ENCODE measurements at regions not wholly inside any gene's neighbourhood (a gene's known extent, or its start where the extent isn't known, plus 50 kb on each side); places are given as distances from the start of the nearest gene placed in this dataset.
"Not testable (repeated sequence)": the region's sequence is repeated elsewhere in the genome, so short reads cannot be mapped to it uniquely, and the experiment has no call there.

DNA sequence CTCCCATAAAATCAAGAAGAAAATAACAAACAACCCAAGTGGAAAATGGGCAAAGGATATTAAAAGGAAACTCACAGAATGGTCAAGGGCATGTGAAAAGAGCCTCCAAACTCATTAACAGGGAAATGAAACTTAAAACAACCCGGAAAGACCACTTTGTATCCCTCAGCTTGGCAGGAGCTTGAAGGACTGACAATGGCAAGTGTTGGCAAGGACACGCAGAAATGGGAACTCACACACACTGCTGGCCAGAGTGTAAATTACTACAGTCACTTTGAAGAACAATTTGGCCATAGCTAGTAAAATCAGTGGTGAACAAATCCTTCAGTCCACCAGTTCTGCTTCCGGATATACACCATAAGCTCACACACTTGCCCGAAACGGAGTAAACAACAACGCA is 58.1 kb upstream of the SMURF2 start:
- TF ChIP-seq, protein P1, sequence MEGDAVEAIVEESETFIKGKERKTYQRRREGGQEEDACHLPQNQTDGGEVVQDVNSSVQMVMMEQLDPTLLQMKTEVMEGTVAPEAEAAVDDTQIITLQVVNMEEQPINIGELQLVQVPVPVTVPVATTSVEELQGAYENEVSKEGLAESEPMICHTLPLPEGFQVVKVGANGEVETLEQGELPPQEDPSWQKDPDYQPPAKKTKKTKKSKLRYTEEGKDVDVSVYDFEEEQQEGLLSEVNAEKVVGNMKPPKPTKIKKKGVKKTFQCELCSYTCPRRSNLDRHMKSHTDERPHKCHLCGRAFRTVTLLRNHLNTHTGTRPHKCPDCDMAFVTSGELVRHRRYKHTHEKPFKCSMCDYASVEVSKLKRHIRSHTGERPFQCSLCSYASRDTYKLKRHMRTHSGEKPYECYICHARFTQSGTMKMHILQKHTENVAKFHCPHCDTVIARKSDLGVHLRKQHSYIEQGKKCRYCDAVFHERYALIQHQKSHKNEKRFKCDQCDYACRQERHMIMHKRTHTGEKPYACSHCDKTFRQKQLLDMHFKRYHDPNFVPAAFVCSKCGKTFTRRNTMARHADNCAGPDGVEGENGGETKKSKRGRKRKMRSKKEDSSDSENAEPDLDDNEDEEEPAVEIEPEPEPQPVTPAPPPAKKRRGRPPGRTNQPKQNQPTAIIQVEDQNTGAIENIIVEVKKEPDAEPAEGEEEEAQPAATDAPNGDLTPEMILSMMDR (IDR thresholded peaks at IDR 0.05), result not testable (repeated sequence)
- not testable (repeated sequence) for TF ChIP-seq POLR2A (IDR thresholded peaks at IDR 0.05)
